Endodermal cell (in vitro differentiated cells): ENCODE measurements at regions not wholly inside any gene's neighbourhood (a gene's known extent, or its start where the extent isn't known, plus 50 kb on each side); places are given as distances from the start of the nearest gene placed in this dataset.

ENCODE experiments used
- DNase-seq: peaks from one replicate; pipeline ENCODE4 v3.0.0-alpha.2; 2017
- H3K27ac ChIP-seq: 2 replicates; pipeline ENCODE4 v1.5.1; 2013; ENCODE audit warnings: mild to moderate bottlenecking, low read depth, low read length, moderate library complexity
- H3K27me3 ChIP-seq: 2 replicates; pipeline ENCODE4 v1.6.1; 2013; ENCODE audit warnings: mild to moderate bottlenecking, low read length, moderate library complexity; ENCODE audit not compliant: insufficient read depth, control insufficient read depth, poor library complexity, severe bottlenecking
- H3K36me3 ChIP-seq: 2 replicates; pipeline ENCODE4 v1.7.0; 2013; ENCODE audit warnings: mild to moderate bottlenecking, low read length, moderate library complexity; ENCODE audit not compliant: control insufficient read depth, insufficient read depth
- H3K4me1 ChIP-seq: one replicate; pipeline ENCODE4 v1.7.0; 2013; ENCODE audit warnings: low read length; ENCODE audit not compliant: control insufficient read depth, insufficient read depth
- H3K4me3 ChIP-seq: 2 replicates; pipeline ENCODE4 v1.5.1; 2013; ENCODE audit warnings: mild to moderate bottlenecking, low read length, moderate library complexity
- H3K9ac ChIP-seq: 2 replicates; pipeline ENCODE4 v1.6.1; 2013; ENCODE audit warnings: mild to moderate bottlenecking, low read length, moderate library complexity; ENCODE audit not compliant: poor library complexity, severe bottlenecking; ENCODE audit errors: extremely low read depth
- H3K9me3 ChIP-seq: 2 replicates; pipeline ENCODE4 v1.6.1; 2013; ENCODE audit warnings: mild to moderate bottlenecking, low read length, moderate library complexity; ENCODE audit not compliant: control insufficient read depth
- H3K27ac Mint-ChIP-seq: 2 replicates; pipeline ENCODE4 v1.8.0; 2020; ENCODE audit warnings: mixed read lengths
- H3K27me3 Mint-ChIP-seq: 2 replicates; pipeline ENCODE4 v1.8.0; 2021; ENCODE audit warnings: mild to moderate bottlenecking, mixed read lengths; ENCODE audit not compliant: insufficient read depth
- H3K36me3 Mint-ChIP-seq: 2 replicates; pipeline ENCODE4 v1.8.0; 2020; ENCODE audit warnings: low read depth, mixed read lengths
- H3K4me1 Mint-ChIP-seq: 2 replicates; pipeline ENCODE4 v1.8.0; 2020; ENCODE audit warnings: mixed read lengths
- H3K4me3 Mint-ChIP-seq: 2 replicates; pipeline ENCODE4 v1.8.0; 2020; ENCODE audit warnings: mild to moderate bottlenecking, moderate library complexity, mixed read lengths
- H3K9me3 Mint-ChIP-seq: 2 replicates; pipeline ENCODE4 v1.8.0; 2020; ENCODE audit warnings: mild to moderate bottlenecking, mixed read lengths
- CTCF ChIP-seq: fragments of 200-600 bp; sonication (generic); conservative IDR thresholded peaks from 2 replicates; pipeline ENCODE4 v1.5.0; 2021; ENCODE audit warnings: antibody characterized with exemption, mild to moderate bottlenecking
- WGBS, 2 experiments: methylation state at CpG; one replicate each; pipeline versions ENCODE4 v1.1.5 to v1.1.7; 2013; ENCODE audit warnings: missing lambda C conversion rate in 2 of 2, mixed read lengths in 1 of 2; ENCODE audit not compliant: insufficient coverage in 1 of 2, insufficient read length in 1 of 2; 5-methylcytosine and 5-hydroxymethylcytosine counted together

GRCh38 chr10:36183726-36184125 is 541.6 kb upstream of the FZD8 start:
- Histone ChIP-seq H3K27me3 (no peaks in the 10 kb centered on the region), H3K27ac (no peak overlapping the region), H3K4me3 (no peak overlapping the region), H3K4me1 (no peaks in the 10 kb centered on the region), H3K9ac (no peak overlapping the region), H3K9me3 (no peaks in the 10 kb centered on the region), H3K36me3 (no peaks in the 10 kb centered on the region)
- no peak for TF ChIP-seq CTCF
- peaks cover 16% of the 10 kb centered on the region for H3K4me1 Mint-ChIP-seq
- no peak overlapping the region for H3K4me3 Mint-ChIP-seq
- H3K27me3 Mint-ChIP-seq = no peaks in the 10 kb centered on the region
- no peak for DNase-seq
- WGBS, 2 experiments = 94 to 98% methylated on average over 5 to 6 of the region's 6 CpGs
- no peak overlapping the region for H3K27ac Mint-ChIP-seq
- H3K36me3 Mint-ChIP-seq = no peaks in the 10 kb centered on the region
- H3K9me3 Mint-ChIP-seq = no peaks in the 10 kb centered on the region

DNA sequence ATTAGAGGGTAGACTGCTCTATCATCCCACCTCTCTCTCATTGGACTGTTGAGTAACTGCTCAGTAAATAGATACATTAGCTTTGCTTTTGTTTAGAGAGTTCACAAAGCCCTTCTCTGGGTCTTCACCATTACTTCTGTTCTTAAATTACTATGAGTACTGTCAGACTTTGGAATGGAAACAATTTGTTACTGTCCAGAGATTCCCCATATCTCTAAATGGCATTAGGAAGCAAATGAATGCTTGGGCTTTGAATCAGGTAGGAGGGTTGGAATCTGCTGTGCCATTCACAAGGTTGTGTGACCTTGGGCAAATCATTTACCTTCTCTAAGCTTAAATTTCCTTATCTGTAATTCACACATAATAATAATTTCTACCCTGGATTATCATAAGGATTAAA is 541.0 kb upstream of the FZD8 start:
- no peak overlapping the region for H3K27ac Mint-ChIP-seq
- H3K36me3 ChIP-seq = no peaks in the 10 kb centered on the region
- H3K4me1 ChIP-seq = no peaks in the 10 kb centered on the region
- H3K27ac ChIP-seq = no peak overlapping the region
- H3K4me1 Mint-ChIP-seq = peaks cover 12% of the 10 kb centered on the region
- no peaks in the 10 kb centered on the region for H3K36me3 Mint-ChIP-seq
- no peak overlapping the region for H3K4me3 ChIP-seq
- TF ChIP-seq CTCF = no peak
- no peaks in the 10 kb centered on the region for H3K27me3 Mint-ChIP-seq
- H3K9ac ChIP-seq = no peak overlapping the region
- no peaks in the 10 kb centered on the region for H3K9me3 Mint-ChIP-seq
- H3K4me3 Mint-ChIP-seq = no peak overlapping the region
- H3K27me3 ChIP-seq = no peaks in the 10 kb centered on the region
- no peaks in the 10 kb centered on the region for H3K9me3 ChIP-seq
- no peak for DNase-seq

- no peaks in the 10 kb centered on the region for H3K9me3 Mint-ChIP-seq
- no peak overlapping the region for H3K4me3 ChIP-seq
- H3K4me3 Mint-ChIP-seq = no peak overlapping the region
- H3K36me3 Mint-ChIP-seq = no peaks in the 10 kb centered on the region
- no peak for TF ChIP-seq CTCF
- 80 to 82% methylated on average over 2 to 4 of the region's 4 CpGs for WGBS, 2 experiments
- H3K27me3 ChIP-seq = no peaks in the 10 kb centered on the region
- H3K36me3 ChIP-seq = no peaks in the 10 kb centered on the region
- H3K9ac ChIP-seq = no peak overlapping the region
- H3K27me3 Mint-ChIP-seq = no peaks in the 10 kb centered on the region
- no peaks in the 10 kb centered on the region for H3K4me1 ChIP-seq
- H3K4me1 Mint-ChIP-seq = peaks cover 9% of the 10 kb centered on the region
- no peak for DNase-seq
- no peaks in the 10 kb centered on the region for H3K9me3 ChIP-seq
- no peak overlapping the region for H3K27ac Mint-ChIP-seq
- peak overlapping the region; percentile 66 for H3K27ac ChIP-seq
These were observed 540.5 kb upstream of the FZD8 start for GRCh38 chr10:36182606-36183005.
